SK-N-SH (cell line): ENCODE measurements at regions not wholly inside any gene's neighbourhood (a gene's known extent, or its start where the extent isn't known, plus 50 kb on each side); places are given as distances from the start of the nearest gene placed in this dataset.

ENCODE experiments used
- CHD2 ChIP-seq: fragments of 150-350 bp; IDR thresholded peaks from 2 replicates; pipeline ENCODE4 v1.6.1; 2018; ENCODE audit warnings: low read length; ENCODE audit not compliant: partially characterized antibody
- CTCF ChIP-seq: fragments of 200-600 bp; sonication (generic); IDR thresholded peaks from 2 replicates; pipeline ENCODE4 v1.6.1; 2017; ENCODE audit warnings: antibody characterized with exemption, mild to moderate bottlenecking, moderate library complexity
- NRF1 ChIP-seq: IDR thresholded peaks from 2 replicates; pipeline ENCODE4 v1.6.1; 2012; ENCODE audit warnings: low read depth, mild to moderate bottlenecking, low read length

- TF ChIP-seq CTCF (no peak), CHD2 (no peak), NRF1 (no peak)
Observed at GRCh38 chr5:38039091-38039490, 199.2 kb upstream of the GDNF start.
